BE2C (cell line): ENCODE measurements at regions not wholly inside any gene's neighbourhood (a gene's known extent, or its start where the extent isn't known, plus 50 kb on each side); places are given as distances from the start of the nearest gene placed in this dataset.

Experiments used
- DNase-seq: peaks from one replicate; pipeline ENCODE4 v3.0.0-alpha.2; 2020
- H3K27me3 ChIP-seq: fragments of 250-450 bp; sonication (Bioruptor Pico); 2 replicates; pipeline ENCODE4 v1.5.1; 2020; ENCODE audit warnings: mild to moderate bottlenecking
- H3K36me3 ChIP-seq: fragments of 250-450 bp; sonication (Bioruptor Pico); 2 replicates; pipeline ENCODE4 v1.5.1; 2020; ENCODE audit warnings: mild to moderate bottlenecking
- H3K4me1 ChIP-seq: fragments of 250-450 bp; sonication (Bioruptor Pico); 2 replicates; pipeline ENCODE4 v1.5.1; 2020
- H3K4me3 ChIP-seq: 2 replicates; pipeline ENCODE4 v1.5.1; 2011; ENCODE audit warnings: low read depth, low read length
- H3K9me3 ChIP-seq: fragments of 250-450 bp; sonication (Bioruptor Pico); 2 replicates; pipeline ENCODE4 v1.5.1; 2020
- TF ChIP-seq, protein P1 (sequence below): IDR thresholded peaks from 2 replicates; pipeline ENCODE4 v1.5.1; 2012; ENCODE audit warnings: mild to moderate bottlenecking, low read depth, low read length

DNA sequence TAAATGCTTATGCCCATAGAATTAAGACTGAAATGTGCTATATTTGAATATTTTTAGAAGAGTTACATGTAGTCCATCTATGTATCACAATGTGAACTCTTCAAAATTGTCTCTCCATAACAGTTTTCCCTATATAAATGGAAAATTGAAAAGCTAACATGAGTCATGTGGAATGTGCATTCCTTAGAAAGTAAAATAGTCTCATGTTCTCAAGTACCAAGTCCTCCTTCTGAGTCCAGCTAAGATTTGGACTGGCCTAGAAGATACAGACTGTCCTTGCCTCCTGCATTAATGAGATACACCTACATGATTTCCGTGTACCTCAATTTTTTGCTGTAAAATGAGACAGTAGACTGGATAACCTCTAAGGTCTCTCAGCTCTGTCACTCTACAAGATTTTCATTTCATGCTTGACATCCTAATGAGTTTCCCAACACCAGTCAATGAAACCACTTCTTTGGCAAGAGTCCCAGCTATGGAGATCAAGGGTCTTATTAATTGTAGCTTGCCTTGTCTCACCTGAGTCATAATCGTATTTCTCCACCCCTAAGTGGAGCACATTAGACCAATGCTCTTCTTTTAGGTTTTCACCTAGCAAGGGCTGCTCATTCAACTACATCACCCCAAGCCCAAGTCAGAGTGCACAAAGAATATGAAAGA lies 350.6 kb upstream of the IL12A start:
- no peaks in the 10 kb centered on the region for H3K36me3 ChIP-seq
- H3K9me3 ChIP-seq = no peaks in the 10 kb centered on the region
- no peak overlapping the region for H3K4me3 ChIP-seq
- TF ChIP-seq, protein P1, sequence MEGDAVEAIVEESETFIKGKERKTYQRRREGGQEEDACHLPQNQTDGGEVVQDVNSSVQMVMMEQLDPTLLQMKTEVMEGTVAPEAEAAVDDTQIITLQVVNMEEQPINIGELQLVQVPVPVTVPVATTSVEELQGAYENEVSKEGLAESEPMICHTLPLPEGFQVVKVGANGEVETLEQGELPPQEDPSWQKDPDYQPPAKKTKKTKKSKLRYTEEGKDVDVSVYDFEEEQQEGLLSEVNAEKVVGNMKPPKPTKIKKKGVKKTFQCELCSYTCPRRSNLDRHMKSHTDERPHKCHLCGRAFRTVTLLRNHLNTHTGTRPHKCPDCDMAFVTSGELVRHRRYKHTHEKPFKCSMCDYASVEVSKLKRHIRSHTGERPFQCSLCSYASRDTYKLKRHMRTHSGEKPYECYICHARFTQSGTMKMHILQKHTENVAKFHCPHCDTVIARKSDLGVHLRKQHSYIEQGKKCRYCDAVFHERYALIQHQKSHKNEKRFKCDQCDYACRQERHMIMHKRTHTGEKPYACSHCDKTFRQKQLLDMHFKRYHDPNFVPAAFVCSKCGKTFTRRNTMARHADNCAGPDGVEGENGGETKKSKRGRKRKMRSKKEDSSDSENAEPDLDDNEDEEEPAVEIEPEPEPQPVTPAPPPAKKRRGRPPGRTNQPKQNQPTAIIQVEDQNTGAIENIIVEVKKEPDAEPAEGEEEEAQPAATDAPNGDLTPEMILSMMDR = no peak
- DNase-seq = no peak
- H3K4me1 ChIP-seq = no peaks in the 10 kb centered on the region
- H3K27me3 ChIP-seq = no peaks in the 10 kb centered on the region

DNA sequence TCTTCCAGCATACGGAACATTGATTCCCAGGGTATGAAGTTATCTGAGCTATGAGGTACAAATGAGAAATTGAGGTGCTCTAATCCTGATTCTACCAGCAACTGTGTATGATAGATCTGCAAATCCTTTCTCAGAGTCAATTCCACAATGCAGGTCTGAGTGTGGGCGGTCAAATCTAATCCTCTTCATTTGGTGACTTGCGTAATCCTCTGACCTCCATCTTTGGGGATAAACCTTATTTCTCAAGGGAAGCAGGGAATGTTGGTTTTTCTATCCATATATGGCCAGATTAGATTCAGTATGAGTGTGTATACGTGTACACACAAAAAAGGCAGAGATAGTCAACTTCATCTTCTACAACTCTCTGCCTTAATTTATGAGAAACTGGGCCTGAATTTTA lies 348.4 kb upstream of the IL12A start:
- no peak for DNase-seq
- no peaks in the 10 kb centered on the region for H3K27me3 ChIP-seq
- H3K9me3 ChIP-seq = no peaks in the 10 kb centered on the region
- TF ChIP-seq, protein P1 = no peak
- H3K36me3 ChIP-seq = no peaks in the 10 kb centered on the region
- H3K4me1 ChIP-seq = no peaks in the 10 kb centered on the region
- H3K4me3 ChIP-seq = no peak overlapping the region

GRCh38 chr3:159643406-159643805 lies 345.2 kb upstream of the IL12A start:
- H3K9me3 ChIP-seq = no peaks in the 10 kb centered on the region
- H3K27me3 ChIP-seq = no peaks in the 10 kb centered on the region
- H3K4me3 ChIP-seq = no peak overlapping the region
- DNase-seq = no peak
- no peaks in the 10 kb centered on the region for H3K36me3 ChIP-seq
- H3K4me1 ChIP-seq = no peaks in the 10 kb centered on the region
- TF ChIP-seq, protein P1 = no peak

- H3K4me3 ChIP-seq = no peak overlapping the region
These were observed 342.8 kb upstream of the IL12A start for GRCh38 chr3:159645874-159646273.

DNA sequence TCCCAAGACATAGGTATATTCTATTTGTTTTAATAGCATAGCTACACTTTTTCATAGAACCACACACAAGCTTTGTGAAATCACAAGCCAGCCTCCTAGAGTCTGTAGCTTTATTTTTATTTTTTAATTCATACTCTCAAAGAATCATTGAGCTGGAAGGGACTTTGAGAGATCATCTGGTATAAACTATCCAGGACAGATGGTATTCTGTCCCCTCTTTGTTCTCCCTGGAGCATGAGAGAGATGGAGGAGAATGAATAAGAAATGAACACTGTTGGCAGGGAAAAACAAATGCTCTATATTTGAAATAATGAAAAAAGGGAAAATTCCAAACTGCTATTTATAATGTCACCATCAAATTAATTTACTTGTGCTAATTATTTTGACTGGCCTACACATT lies 338.7 kb upstream of the IL12A start:
- Histone ChIP-seq H3K36me3 (no peaks in the 10 kb centered on the region), H3K9me3 (no peaks in the 10 kb centered on the region), H3K4me1 (no peaks in the 10 kb centered on the region), H3K4me3 (no peak overlapping the region), H3K27me3 (no peaks in the 10 kb centered on the region)
- TF ChIP-seq, protein P1 = no peak
- no peak for DNase-seq

More at GRCh38 chr3:159645874-159646273, 342.8 kb upstream of the IL12A start:
- TF ChIP-seq, protein P1 = no peak
- DNase-seq = no peak
- Histone ChIP-seq H3K27me3 (no peaks in the 10 kb centered on the region), H3K4me1 (no peaks in the 10 kb centered on the region), H3K36me3 (no peaks in the 10 kb centered on the region), H3K9me3 (no peaks in the 10 kb centered on the region)

GRCh38 chr3:159650726-159651125 lies 337.9 kb upstream of the IL12A start:
- no peak overlapping the region for H3K4me3 ChIP-seq
- TF ChIP-seq, protein P1 = no peak
- no peaks in the 10 kb centered on the region for H3K27me3 ChIP-seq
- no peaks in the 10 kb centered on the region for H3K9me3 ChIP-seq
- H3K4me1 ChIP-seq = no peaks in the 10 kb centered on the region
- no peak for DNase-seq
- no peaks in the 10 kb centered on the region for H3K36me3 ChIP-seq
